ENCODE measurements at regions not wholly inside any gene's neighbourhood (a gene's known extent, or its start where the extent isn't known, plus 50 kb on each side); places are given as distances from the start of the nearest gene placed in this dataset.
A peak's percentile ranks its signal among the peaks of the same experiment; 100 is the strongest.

DNA sequence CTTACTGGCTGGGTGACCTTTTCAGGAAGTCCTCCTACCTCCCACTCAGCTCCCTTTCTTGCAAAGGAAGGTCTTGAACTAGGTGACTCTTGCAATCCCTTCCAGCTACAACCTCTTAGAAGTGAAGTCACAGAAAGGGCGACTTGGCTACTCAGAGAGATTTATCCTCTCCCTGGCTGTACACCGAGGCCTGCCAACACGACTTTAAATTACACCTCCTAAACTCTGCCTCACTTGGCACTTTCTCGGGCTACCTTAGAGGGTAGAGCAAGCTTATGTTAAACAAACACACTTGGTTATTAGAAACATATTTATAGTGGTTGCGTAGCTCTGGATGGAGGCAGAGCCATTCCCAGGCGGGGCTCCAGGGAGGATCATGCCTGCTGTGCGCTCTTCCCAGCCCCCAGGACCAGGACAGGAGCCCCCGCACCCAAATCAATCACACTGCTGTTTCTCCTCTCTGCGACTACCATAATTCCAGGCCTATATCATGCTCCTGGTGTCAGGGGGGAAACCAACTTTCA is 358.4 kb downstream of the BUD13 start:
- H3K27ac ChIP-seq = no peak overlapping the region
- H3K27me3 ChIP-seq = no peaks in the 10 kb centered on the region
- no peak overlapping the region for H3K4me3 ChIP-seq
- no peaks in the 10 kb centered on the region for H3K4me1 ChIP-seq
- intact Hi-C loops (cut with DNase I) = no loop called here
- TF ChIP-seq POLR2A (IDR thresholded peaks at IDR 0.05) = no peak
- no peak for TF ChIP-seq POLR2AphosphoS5 (IDR thresholded peaks at IDR 0.05; ENCODE audit: insufficient read depth in 1 of 2, low read depth in 1 of 2)
- TF ChIP-seq, protein P1, sequence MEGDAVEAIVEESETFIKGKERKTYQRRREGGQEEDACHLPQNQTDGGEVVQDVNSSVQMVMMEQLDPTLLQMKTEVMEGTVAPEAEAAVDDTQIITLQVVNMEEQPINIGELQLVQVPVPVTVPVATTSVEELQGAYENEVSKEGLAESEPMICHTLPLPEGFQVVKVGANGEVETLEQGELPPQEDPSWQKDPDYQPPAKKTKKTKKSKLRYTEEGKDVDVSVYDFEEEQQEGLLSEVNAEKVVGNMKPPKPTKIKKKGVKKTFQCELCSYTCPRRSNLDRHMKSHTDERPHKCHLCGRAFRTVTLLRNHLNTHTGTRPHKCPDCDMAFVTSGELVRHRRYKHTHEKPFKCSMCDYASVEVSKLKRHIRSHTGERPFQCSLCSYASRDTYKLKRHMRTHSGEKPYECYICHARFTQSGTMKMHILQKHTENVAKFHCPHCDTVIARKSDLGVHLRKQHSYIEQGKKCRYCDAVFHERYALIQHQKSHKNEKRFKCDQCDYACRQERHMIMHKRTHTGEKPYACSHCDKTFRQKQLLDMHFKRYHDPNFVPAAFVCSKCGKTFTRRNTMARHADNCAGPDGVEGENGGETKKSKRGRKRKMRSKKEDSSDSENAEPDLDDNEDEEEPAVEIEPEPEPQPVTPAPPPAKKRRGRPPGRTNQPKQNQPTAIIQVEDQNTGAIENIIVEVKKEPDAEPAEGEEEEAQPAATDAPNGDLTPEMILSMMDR (IDR thresholded peaks at IDR 0.05) = no peak
- no peaks in the 10 kb centered on the region for H3K36me3 ChIP-seq
- no peak for DNase-seq (ENCODE audit: extremely low spot score in 2 of 2)
- no peaks in the 10 kb centered on the region for H3K9me3 ChIP-seq

DNA sequence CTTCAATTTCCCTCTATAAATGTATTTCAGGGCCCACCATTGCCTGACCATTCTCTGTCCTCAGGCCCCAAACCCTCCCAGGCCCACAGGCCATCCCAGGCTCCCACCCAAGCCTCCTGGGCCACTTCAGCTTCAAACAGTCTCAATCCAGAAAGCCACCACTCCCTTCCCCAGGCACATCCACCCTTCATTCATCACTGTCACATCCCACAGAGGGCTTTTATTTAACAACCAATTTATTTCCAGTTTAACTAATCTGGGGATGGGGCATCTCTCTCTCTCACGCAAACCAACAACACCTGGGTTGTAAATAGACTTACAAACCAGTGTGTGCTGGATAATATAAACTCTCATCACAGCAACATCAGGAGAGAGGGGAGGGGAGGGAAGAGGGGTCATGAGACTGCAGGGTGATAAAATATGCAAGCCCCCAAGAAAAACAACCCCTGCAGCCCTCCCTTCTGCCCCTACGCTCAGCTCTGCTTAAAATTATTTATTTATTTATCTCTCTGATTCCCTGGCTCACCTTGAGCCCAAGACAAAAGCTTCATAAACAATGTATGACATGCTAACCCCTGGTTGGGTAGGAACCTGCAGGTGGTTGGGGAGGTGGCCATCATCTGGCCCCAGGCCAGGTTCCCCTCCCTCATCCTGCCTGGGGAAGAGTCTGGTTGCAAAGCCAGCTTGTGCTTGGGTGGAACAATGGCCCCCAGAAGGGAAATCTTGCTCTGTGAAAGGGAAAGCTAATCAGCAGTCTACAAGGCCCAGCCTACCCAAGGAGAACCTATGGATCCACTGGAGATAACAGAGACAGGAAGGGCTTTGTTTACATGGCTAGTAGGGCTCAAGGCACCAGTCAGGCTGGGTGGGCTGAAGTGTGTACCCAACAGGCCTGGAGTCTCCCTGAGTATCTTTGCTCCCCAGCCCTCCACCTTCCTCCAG is 359.2 kb downstream of the BUD13 start:
- Histone ChIP-seq H3K9me3 (no peaks in the 10 kb centered on the region), H3K4me1 (no peaks in the 10 kb centered on the region), H3K27me3 (no peaks in the 10 kb centered on the region), H3K27ac (peak overlapping the region; percentile 27), H3K4me3 (no peak overlapping the region), H3K36me3 (no peaks in the 10 kb centered on the region)
- DNase-seq (ENCODE audit: extremely low spot score in 2 of 2) = no peak
- intact Hi-C loops (cut with DNase I) = no loop called here
- TF ChIP-seq POLR2AphosphoS5 (IDR thresholded peaks at IDR 0.05; ENCODE audit: insufficient read depth in 1 of 2, low read depth in 1 of 2) = no peak
- TF ChIP-seq, protein P1 (IDR thresholded peaks at IDR 0.05) = no peak
- no peak for TF ChIP-seq POLR2A (IDR thresholded peaks at IDR 0.05)

DNA sequence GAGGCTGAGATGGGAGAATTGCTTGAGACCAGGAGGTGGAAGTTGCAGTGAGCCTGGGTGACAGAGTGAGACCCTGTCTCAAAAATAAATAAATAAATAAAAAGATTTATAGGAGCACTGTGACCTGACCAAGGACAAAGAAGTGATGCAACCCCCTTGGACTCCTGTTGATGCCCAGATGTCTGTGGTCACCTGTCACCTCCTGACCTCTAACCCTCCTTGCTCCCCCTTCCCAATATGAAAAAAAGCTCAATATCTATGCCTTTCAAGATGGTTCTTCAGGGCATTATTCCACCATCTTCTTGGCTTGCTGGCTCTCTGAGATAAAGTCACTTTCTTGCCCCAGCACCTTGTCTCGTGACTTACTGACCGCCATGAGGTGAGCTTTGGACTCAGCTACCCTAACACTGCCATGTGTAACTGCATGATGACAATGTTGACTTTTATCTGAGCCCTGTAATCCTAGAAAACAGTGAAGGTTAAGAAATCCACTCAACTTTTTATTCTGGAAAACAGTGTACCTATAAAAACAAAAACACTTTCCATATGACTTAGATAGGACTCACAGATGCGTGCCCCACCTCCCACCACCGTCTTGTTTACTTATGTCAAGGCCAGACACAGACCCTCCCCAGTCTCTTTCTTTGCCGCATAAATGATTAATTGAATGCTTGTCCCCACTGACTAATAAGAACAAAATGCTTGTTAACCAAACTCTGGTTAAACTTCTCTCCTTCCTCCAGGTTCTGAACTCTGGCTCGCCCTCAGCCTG is 360.5 kb downstream of the BUD13 start:
- no peaks in the 10 kb centered on the region for H3K27me3 ChIP-seq
- intact Hi-C loops (cut with DNase I) = no loop called here
- TF ChIP-seq POLR2A (IDR thresholded peaks at IDR 0.05) = no peak
- TF ChIP-seq POLR2AphosphoS5 (IDR thresholded peaks at IDR 0.05; ENCODE audit: insufficient read depth in 1 of 2, low read depth in 1 of 2) = no peak
- TF ChIP-seq, protein P1 (IDR thresholded peaks at IDR 0.05) = no peak
- no peaks in the 10 kb centered on the region for H3K36me3 ChIP-seq
- no peak overlapping the region for H3K4me3 ChIP-seq
- no peak for DNase-seq (ENCODE audit: extremely low spot score in 2 of 2)
- H3K27ac ChIP-seq = no peak overlapping the region
- no peaks in the 10 kb centered on the region for H3K4me1 ChIP-seq
- H3K9me3 ChIP-seq = no peaks in the 10 kb centered on the region

DNA sequence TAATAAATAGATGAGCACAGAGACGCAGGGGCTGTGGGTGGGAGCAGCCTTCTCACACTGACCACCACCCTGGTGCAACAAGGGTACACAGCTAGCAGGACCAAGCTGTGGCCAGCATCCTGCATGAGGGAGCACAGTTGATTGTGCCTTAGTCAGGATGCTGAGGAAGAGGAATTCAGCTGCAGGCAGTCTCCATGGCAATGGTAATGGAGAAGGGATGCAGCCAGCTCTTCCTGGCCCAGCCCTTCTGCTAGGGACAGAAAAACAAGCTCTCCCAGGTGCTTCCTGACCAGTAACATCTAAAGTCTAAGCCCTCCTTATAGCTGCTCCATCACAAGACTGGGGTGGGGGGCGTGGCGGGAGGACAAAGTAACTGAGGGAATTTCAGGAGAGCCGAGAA is 363.5 kb downstream of the BUD13 start:
- Histone ChIP-seq H3K36me3 (no peaks in the 10 kb centered on the region), H3K9me3 (no peaks in the 10 kb centered on the region), H3K4me3 (no peak overlapping the region), H3K27me3 (no peaks in the 10 kb centered on the region), H3K4me1 (no peaks in the 10 kb centered on the region), H3K27ac (no peak overlapping the region)
- TF ChIP-seq POLR2A (IDR thresholded peaks at IDR 0.05) (no peak), POLR2AphosphoS5 (IDR thresholded peaks at IDR 0.05; ENCODE audit: insufficient read depth in 1 of 2, low read depth in 1 of 2) (no peak)
- TF ChIP-seq, protein P1 (IDR thresholded peaks at IDR 0.05) = no peak
- intact Hi-C loops (cut with DNase I) = no loop called here
- DNase-seq (ENCODE audit: extremely low spot score in 2 of 2) = no peak
